ENCODE measurements at regions not wholly inside any gene's neighbourhood (a gene's known extent, or its start where the extent isn't known, plus 50 kb on each side); places are given as distances from the start of the nearest gene placed in this dataset.
"Not testable (repeated sequence)": the region's sequence is repeated elsewhere in the genome, so short reads cannot be mapped to it uniquely, and the experiment has no call there.

DNA sequence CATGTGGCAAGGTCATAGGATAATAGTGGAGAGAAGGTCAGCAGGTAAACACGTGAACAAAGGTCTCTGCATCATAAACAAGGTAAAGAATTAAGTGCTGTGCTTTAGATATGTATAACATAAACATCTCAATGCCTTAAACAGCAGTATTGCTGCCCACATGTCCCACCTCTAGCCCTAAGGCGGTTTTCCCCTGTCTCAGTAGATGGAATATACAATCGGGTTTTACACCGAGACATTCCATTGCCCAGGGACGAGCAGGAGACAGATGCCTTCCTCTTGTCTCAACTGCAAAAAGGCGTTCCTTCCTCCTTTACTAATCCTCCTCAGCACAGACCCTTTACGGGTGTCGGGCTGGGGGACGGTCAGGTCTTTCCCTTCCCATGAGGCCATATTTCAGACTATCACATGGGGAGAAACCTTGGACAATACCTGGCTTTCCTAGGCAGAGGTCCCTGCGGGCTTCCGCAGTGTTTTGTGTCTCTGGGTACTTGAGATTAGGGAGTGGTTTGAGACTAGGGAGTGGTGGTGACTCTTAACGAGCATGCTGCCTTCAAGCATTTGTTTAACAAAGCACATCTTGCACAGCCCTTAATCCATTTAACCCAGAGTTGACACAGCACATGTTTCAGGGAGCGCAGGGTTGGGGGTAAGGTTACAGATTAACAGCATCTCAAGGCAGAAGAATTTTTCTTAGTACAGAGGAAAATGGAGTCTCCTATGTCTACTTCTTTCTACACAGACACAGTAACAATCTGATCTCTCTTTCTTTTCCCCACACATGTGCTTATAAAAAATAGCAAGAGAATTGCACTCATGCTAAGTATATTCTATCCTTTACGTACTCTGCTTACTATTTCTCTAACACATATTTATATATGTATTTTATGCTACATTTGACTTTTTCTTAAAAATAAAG, 347.7 kb upstream of the TMEFF2 start:
- H3K4me1 Mint-ChIP-seq; H3K27me3 Mint-ChIP-seq; H3K27ac ChIP-seq (ENCODE audit: low read length); CTCF ChIA-PET; H3K27ac Mint-ChIP-seq; H3K4me1 ChIP-seq (ENCODE audit: control insufficient read depth in 1 of 2, extremely low read depth in 1 of 2, insufficient read depth in 2 of 2, low read length in 2 of 2); H3K9me3 ChIP-seq; H3K4me3 ChIP-seq (ENCODE audit: control insufficient read depth in 1 of 2, extremely low read depth in 1 of 2, low read length in 1 of 2); DNase-seq; POLR2A ChIA-PET; H3K27me3 ChIP-seq (replicated peaks in 1 of 2; ENCODE audit: control insufficient read depth in 2 of 2, extremely low read depth in 1 of 2, insufficient read depth in 2 of 2, low read length in 1 of 2); H3K36me3 Mint-ChIP-seq; ATAC-seq (replicated peaks in 1 of 4); H3K36me3 ChIP-seq (ENCODE audit: control insufficient read depth in 2 of 2, extremely low read depth in 1 of 2, insufficient read depth in 1 of 2, low read length in 1 of 2); H3K9me3 Mint-ChIP-seq; H3K4me3 Mint-ChIP-seq: not testable (repeated sequence)
- no CpG with 5 or more reads among the region's 14 CpGs for WGBS (ENCODE audit: insufficient coverage)

- no peak overlapping the region for H3K4me3 ChIP-seq (ENCODE audit: control insufficient read depth in 1 of 2, extremely low read depth in 1 of 2, low read length in 1 of 2)
- no peaks in the 10 kb centered on the region for H3K9me3 Mint-ChIP-seq
- WGBS (ENCODE audit: insufficient coverage), result no CpG with 5 or more reads among the region's 5 CpGs
- no peak overlapping the region for H3K27ac Mint-ChIP-seq
- no peak for DNase-seq
- POLR2A ChIA-PET, result no interaction called here
- no peaks in the 10 kb centered on the region for H3K9me3 ChIP-seq
- H3K4me3 Mint-ChIP-seq, result no peak overlapping the region
- no peaks in the 10 kb centered on the region for H3K27me3 ChIP-seq (replicated peaks in 1 of 2; ENCODE audit: control insufficient read depth in 2 of 2, extremely low read depth in 1 of 2, insufficient read depth in 2 of 2, low read length in 1 of 2)
- no peaks in the 10 kb centered on the region for H3K27me3 Mint-ChIP-seq
- H3K36me3 ChIP-seq (ENCODE audit: control insufficient read depth in 2 of 2, extremely low read depth in 1 of 2, insufficient read depth in 1 of 2, low read length in 1 of 2), result no peaks in the 10 kb centered on the region
- H3K36me3 Mint-ChIP-seq, result no peaks in the 10 kb centered on the region
- H3K27ac ChIP-seq (ENCODE audit: low read length), result no peak overlapping the region
- ATAC-seq (replicated peaks in 1 of 4), result no peak
- no peaks in the 10 kb centered on the region for H3K4me1 ChIP-seq (ENCODE audit: control insufficient read depth in 1 of 2, extremely low read depth in 1 of 2, insufficient read depth in 2 of 2, low read length in 2 of 2)
- CTCF ChIA-PET, result no interaction called here
- no peaks in the 10 kb centered on the region for H3K4me1 Mint-ChIP-seq
Observed at GRCh38 chr2:192539306-192539705, 344.6 kb upstream of the TMEFF2 start.

- H3K27me3 ChIP-seq (replicated peaks in 1 of 2; ENCODE audit: control insufficient read depth in 2 of 2, extremely low read depth in 1 of 2, insufficient read depth in 2 of 2, low read length in 1 of 2), result no peaks in the 10 kb centered on the region
- H3K36me3 ChIP-seq (ENCODE audit: control insufficient read depth in 2 of 2, extremely low read depth in 1 of 2, insufficient read depth in 1 of 2, low read length in 1 of 2), result no peaks in the 10 kb centered on the region
- no peaks in the 10 kb centered on the region for H3K9me3 Mint-ChIP-seq
- DNase-seq (no peak), ATAC-seq (replicated peaks in 1 of 4) (no peak)
- no CpG with 5 or more reads among the region's 2 CpGs for WGBS (ENCODE audit: insufficient coverage)
- no peak overlapping the region for H3K4me3 ChIP-seq (ENCODE audit: control insufficient read depth in 1 of 2, extremely low read depth in 1 of 2, low read length in 1 of 2)
- no peaks in the 10 kb centered on the region for H3K4me1 ChIP-seq (ENCODE audit: control insufficient read depth in 1 of 2, extremely low read depth in 1 of 2, insufficient read depth in 2 of 2, low read length in 2 of 2)
- H3K27ac ChIP-seq (ENCODE audit: low read length), result no peak overlapping the region
- POLR2A ChIA-PET, result no interaction called here
- CTCF ChIA-PET, result no interaction called here
- H3K27me3 Mint-ChIP-seq, result no peaks in the 10 kb centered on the region
- no peak overlapping the region for H3K27ac Mint-ChIP-seq
- H3K4me1 Mint-ChIP-seq, result no peaks in the 10 kb centered on the region
- no peak overlapping the region for H3K4me3 Mint-ChIP-seq
- H3K9me3 ChIP-seq, result no peaks in the 10 kb centered on the region
- H3K36me3 Mint-ChIP-seq, result no peaks in the 10 kb centered on the region
Observed at GRCh38 chr2:192536922-192537624, 342.3 kb upstream of the TMEFF2 start.

- H3K9me3 Mint-ChIP-seq, result no peaks in the 10 kb centered on the region
- Histone ChIP-seq H3K36me3 (ENCODE audit: control insufficient read depth in 2 of 2, extremely low read depth in 1 of 2, insufficient read depth in 1 of 2, low read length in 1 of 2) (no peaks in the 10 kb centered on the region), H3K9me3 (no peaks in the 10 kb centered on the region), H3K4me3 (ENCODE audit: control insufficient read depth in 1 of 2, extremely low read depth in 1 of 2, low read length in 1 of 2) (no peak overlapping the region), H3K27ac (ENCODE audit: low read length) (no peak overlapping the region), H3K4me1 (ENCODE audit: control insufficient read depth in 1 of 2, extremely low read depth in 1 of 2, insufficient read depth in 2 of 2, low read length in 2 of 2) (no peaks in the 10 kb centered on the region), H3K27me3 (replicated peaks in 1 of 2; ENCODE audit: control insufficient read depth in 2 of 2, extremely low read depth in 1 of 2, insufficient read depth in 2 of 2, low read length in 1 of 2) (no peaks in the 10 kb centered on the region)
- no peaks in the 10 kb centered on the region for H3K36me3 Mint-ChIP-seq
- CTCF ChIA-PET, result no interaction called here
- WGBS (ENCODE audit: insufficient coverage), result no CpG with 5 or more reads among the region's 3 CpGs
- no peak overlapping the region for H3K27ac Mint-ChIP-seq
- no peaks in the 10 kb centered on the region for H3K4me1 Mint-ChIP-seq
- no peak overlapping the region for H3K4me3 Mint-ChIP-seq
- DNase-seq (no peak), ATAC-seq (replicated peaks in 1 of 4) (no peak)
- POLR2A ChIA-PET, result interaction anchor here in 1 of 2 donors (0.6 kb wide), 1 partner anchor 1076 kb away, joined by 3 read pairs; no protein-coding TSS in a partner anchor
- no peaks in the 10 kb centered on the region for H3K27me3 Mint-ChIP-seq
Observed at GRCh38 chr2:192535956-192536921, 341.5 kb upstream of the TMEFF2 start.

DNA sequence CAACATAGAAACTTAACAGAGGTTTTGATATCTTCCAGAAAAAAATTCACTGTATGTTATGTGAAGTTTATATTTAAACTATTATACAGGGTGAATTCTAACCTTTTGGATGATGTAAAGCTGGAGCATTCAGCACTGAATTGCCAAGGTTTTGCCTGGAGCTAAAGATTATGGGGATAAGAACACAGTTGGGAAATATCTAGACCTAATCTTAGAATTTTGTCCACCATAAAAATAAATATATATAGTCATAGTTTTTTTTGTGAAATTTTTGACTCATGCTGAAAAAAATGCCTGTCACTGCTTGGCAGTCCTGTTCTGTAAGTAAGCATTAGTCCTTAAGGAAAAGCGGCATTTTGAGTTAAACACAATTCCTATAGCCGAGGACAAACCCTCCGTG, 339.3 kb upstream of the TMEFF2 start:
- no peak overlapping the region for H3K27ac Mint-ChIP-seq

GRCh38 chr2:192524642-192525251, 330.0 kb upstream of the TMEFF2 start:
- H3K27me3 ChIP-seq (replicated peaks in 1 of 2; ENCODE audit: control insufficient read depth in 2 of 2, extremely low read depth in 1 of 2, insufficient read depth in 2 of 2, low read length in 1 of 2); H3K4me1 ChIP-seq (ENCODE audit: control insufficient read depth in 1 of 2, extremely low read depth in 1 of 2, insufficient read depth in 2 of 2, low read length in 2 of 2); H3K9me3 ChIP-seq; H3K27me3 Mint-ChIP-seq; H3K4me3 ChIP-seq (ENCODE audit: control insufficient read depth in 1 of 2, extremely low read depth in 1 of 2, low read length in 1 of 2); H3K27ac ChIP-seq (ENCODE audit: low read length); H3K4me3 Mint-ChIP-seq; DNase-seq; H3K27ac Mint-ChIP-seq; H3K4me1 Mint-ChIP-seq; ATAC-seq (replicated peaks in 1 of 4); POLR2A ChIA-PET; CTCF ChIA-PET; H3K36me3 Mint-ChIP-seq; H3K36me3 ChIP-seq (ENCODE audit: control insufficient read depth in 2 of 2, extremely low read depth in 1 of 2, insufficient read depth in 1 of 2, low read length in 1 of 2): not testable (repeated sequence)
- peaks cover 7 to 14% (median 13%) of the 10 kb centered on the region in 3 donors for H3K9me3 Mint-ChIP-seq
- WGBS (ENCODE audit: insufficient coverage), result 77% methylated on average over 5 of the region's 10 CpGs

More for the DNA sequence above, 339.3 kb upstream of the TMEFF2 start:
- Mint-ChIP-seq H3K4me3 (no peak overlapping the region), H3K36me3 (no peaks in the 10 kb centered on the region), H3K9me3 (no peaks in the 10 kb centered on the region), H3K4me1 (no peaks in the 10 kb centered on the region), H3K27me3 (no peaks in the 10 kb centered on the region)
- Histone ChIP-seq H3K36me3 (ENCODE audit: control insufficient read depth in 2 of 2, extremely low read depth in 1 of 2, insufficient read depth in 1 of 2, low read length in 1 of 2) (no peaks in the 10 kb centered on the region), H3K9me3 (no peaks in the 10 kb centered on the region), H3K4me1 (ENCODE audit: control insufficient read depth in 1 of 2, extremely low read depth in 1 of 2, insufficient read depth in 2 of 2, low read length in 2 of 2) (no peaks in the 10 kb centered on the region), H3K27ac (ENCODE audit: low read length) (no peak overlapping the region), H3K4me3 (ENCODE audit: control insufficient read depth in 1 of 2, extremely low read depth in 1 of 2, low read length in 1 of 2) (no peak overlapping the region), H3K27me3 (replicated peaks in 1 of 2; ENCODE audit: control insufficient read depth in 2 of 2, extremely low read depth in 1 of 2, insufficient read depth in 2 of 2, low read length in 1 of 2) (no peaks in the 10 kb centered on the region)
- ChIA-PET POLR2A (no interaction called here), CTCF (no interaction called here)
- DNase-seq (no peak), ATAC-seq (replicated peaks in 1 of 4) (no peak)
- 80% methylated on average over 1 of the region's 3 CpGs for WGBS (ENCODE audit: insufficient coverage)

Measured in T-cell (primary cell).